Suprapubic skin (tissue), 3 donors: ENCODE measurements at regions not wholly inside any gene's neighbourhood (a gene's known extent, or its start where the extent isn't known, plus 50 kb on each side); places are given as distances from the start of the nearest gene placed in this dataset.

ENCODE experiments used
- POLR2A ChIP-seq, 2 donors: fragments of 450-650 bp; IDR thresholded peaks; one replicate each; pipeline ENCODE4 v1.6.1; 2017; ENCODE audit warnings: antibody characterized with exemption in 2 of 2, mild to moderate bottlenecking in 2 of 2, moderate library complexity in 2 of 2
- TF ChIP-seq, protein P1 (sequence below), 2 donors: fragments of 200-600 bp in 1 of 2; fragments of 450-650 bp in 1 of 2; sonication (generic) in 1 of 2; IDR thresholded peaks; one replicate each; pipeline ENCODE4 v1.5.1; 2016 to 2019; ENCODE audit warnings: antibody characterized with exemption in 2 of 2, mild to moderate bottlenecking in 1 of 2, moderate library complexity in 1 of 2

DNA sequence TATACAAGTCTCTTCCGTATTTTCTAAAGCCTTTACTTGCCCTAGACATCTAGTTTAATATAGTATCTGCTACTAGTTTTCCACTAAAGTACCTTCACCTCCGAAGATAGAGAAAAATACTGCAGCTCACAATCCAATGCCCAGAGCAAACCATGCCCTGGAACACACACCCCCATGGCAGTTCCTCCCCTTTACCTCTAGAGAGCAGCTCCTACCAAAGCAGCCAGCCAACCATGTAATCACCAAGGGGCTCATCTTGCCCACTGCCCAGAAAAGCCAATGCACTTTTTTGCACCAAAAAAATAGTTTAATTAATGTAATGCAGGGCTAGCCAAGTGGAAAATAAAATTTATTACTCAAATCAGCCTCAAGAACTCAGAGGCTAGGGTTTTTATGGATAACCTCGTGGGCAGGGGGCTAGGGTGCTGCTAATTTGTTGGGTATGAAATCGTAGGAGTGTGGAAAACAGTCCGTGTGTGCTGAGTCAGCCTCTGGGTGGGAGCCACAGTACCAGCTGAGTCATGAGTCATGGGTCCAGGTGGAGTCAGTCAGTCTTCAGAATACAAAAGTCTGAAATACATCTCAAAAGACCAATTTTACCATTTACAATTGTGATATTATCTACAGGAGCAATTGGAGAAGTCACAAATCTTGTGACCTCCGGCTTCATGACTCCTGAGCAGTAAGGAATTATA, 120.1 kb upstream of the ACO1 start:
- TF ChIP-seq, protein P1, sequence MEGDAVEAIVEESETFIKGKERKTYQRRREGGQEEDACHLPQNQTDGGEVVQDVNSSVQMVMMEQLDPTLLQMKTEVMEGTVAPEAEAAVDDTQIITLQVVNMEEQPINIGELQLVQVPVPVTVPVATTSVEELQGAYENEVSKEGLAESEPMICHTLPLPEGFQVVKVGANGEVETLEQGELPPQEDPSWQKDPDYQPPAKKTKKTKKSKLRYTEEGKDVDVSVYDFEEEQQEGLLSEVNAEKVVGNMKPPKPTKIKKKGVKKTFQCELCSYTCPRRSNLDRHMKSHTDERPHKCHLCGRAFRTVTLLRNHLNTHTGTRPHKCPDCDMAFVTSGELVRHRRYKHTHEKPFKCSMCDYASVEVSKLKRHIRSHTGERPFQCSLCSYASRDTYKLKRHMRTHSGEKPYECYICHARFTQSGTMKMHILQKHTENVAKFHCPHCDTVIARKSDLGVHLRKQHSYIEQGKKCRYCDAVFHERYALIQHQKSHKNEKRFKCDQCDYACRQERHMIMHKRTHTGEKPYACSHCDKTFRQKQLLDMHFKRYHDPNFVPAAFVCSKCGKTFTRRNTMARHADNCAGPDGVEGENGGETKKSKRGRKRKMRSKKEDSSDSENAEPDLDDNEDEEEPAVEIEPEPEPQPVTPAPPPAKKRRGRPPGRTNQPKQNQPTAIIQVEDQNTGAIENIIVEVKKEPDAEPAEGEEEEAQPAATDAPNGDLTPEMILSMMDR (IDR thresholded peaks at IDR 0.05) = no peak
- no peak for TF ChIP-seq POLR2A (IDR thresholded peaks at IDR 0.05)
